IMR-90 (cell line): ENCODE measurements at regions not wholly inside any gene's neighbourhood (a gene's known extent, or its start where the extent isn't known, plus 50 kb on each side); places are given as distances from the start of the nearest gene placed in this dataset.

ENCODE experiments used
- ATAC-seq: fragments of 200-7000 bp; cut with Tn5 transposase; 2 replicates; pipeline ENCODE4 v1.9.1; 2020; ENCODE audit warnings: low read depth, mild to moderate bottlenecking, moderate library complexity
- BruUV-seq: library from RNA; stranded (reverse); fragments of 400-500 nt; replicated peaks from 2 replicates; lab custom pipeline; 2021; lab: Mats Ljungman, UMichigan
- CTCF ChIA-PET: fragments of 300-600 bp; formaldehyde crosslinking; extraction: SDS; loops from one replicate; lab custom pipeline; 2021; ENCODE audit warnings: antibody characterized with exemption; lab: Yijun Ruan, JAX
- POLR2A ChIA-PET: fragments of 300-600 bp; sonication (Branson Sonifier 250); formaldehyde crosslinking; loops from one replicate; lab custom pipeline; 2022; ENCODE audit warnings: antibody characterized with exemption; ENCODE audit not compliant: unreplicated experiment; lab: Charles Lee
- DNase-seq: peaks from one replicate; pipeline ENCODE4 v3.0.0; 2013
- H2AFZ ChIP-seq: replicated peaks from 2 replicates; pipeline ENCODE3; 2013; ENCODE audit warnings: low read length, mild to moderate bottlenecking; ENCODE audit not compliant: poor library complexity
- H2AK5ac ChIP-seq: 2 replicates; pipeline ENCODE4 v1.6.1; 2013; ENCODE audit warnings: low read depth, low read length, inconsistent platforms
- H2AK9ac ChIP-seq: replicated peaks from 2 replicates; pipeline ENCODE3; 2013; ENCODE audit warnings: mild to moderate bottlenecking, low read depth, low read length, moderate library complexity; ENCODE audit not compliant: poor library complexity
- H2BK120ac ChIP-seq: 2 replicates; pipeline ENCODE4 v1.6.1; 2013; ENCODE audit warnings: low read depth, low read length, inconsistent platforms
- H2BK15ac ChIP-seq: 3 replicates; pipeline ENCODE4 v1.6.1; 2013; ENCODE audit warnings: low read depth, low read length, inconsistent platforms
- H2BK20ac ChIP-seq: 2 replicates; pipeline ENCODE4 v1.6.1; 2013; ENCODE audit warnings: low read depth, mild to moderate bottlenecking, inconsistent platforms, low read length, moderate library complexity
- H2BK5ac ChIP-seq: 2 replicates; pipeline ENCODE4 v1.6.1; 2013; ENCODE audit warnings: mild to moderate bottlenecking, low read depth, low read length, inconsistent platforms; ENCODE audit not compliant: poor library complexity, severe bottlenecking
- H3K14ac ChIP-seq: replicated peaks from 2 replicates; pipeline ENCODE4 v1.6.1; 2013; ENCODE audit warnings: low read depth, low read length, inconsistent platforms
- H3K18ac ChIP-seq: 2 replicates; pipeline ENCODE4 v1.6.1; 2013; ENCODE audit warnings: low read depth, low read length, control low read depth
- H3K23ac ChIP-seq: 2 replicates; pipeline ENCODE4 v1.6.1; 2013; ENCODE audit warnings: low read depth, low read length, inconsistent platforms
- H3K27ac ChIP-seq: 2 replicates; pipeline ENCODE4 v1.5.1; 2013; ENCODE audit warnings: mild to moderate bottlenecking, control low read depth, low read length; ENCODE audit not compliant: insufficient read depth
- H3K27me3 ChIP-seq: 2 replicates; pipeline ENCODE4 v1.6.1; 2013; ENCODE audit warnings: low read length; ENCODE audit not compliant: control insufficient read depth, insufficient read depth
- H3K36me3 ChIP-seq: 2 replicates; pipeline ENCODE4 v1.6.1; 2013; ENCODE audit warnings: low read length, mixed read lengths; ENCODE audit not compliant: control insufficient read depth, insufficient read depth
- H3K4ac ChIP-seq: 2 replicates; pipeline ENCODE4 v1.6.1; 2013; ENCODE audit warnings: low read depth, low read length, inconsistent platforms
- H3K4me1 ChIP-seq: 2 replicates; pipeline ENCODE4 v1.6.1; 2013; ENCODE audit warnings: low read length, mixed read lengths; ENCODE audit not compliant: control insufficient read depth, insufficient read depth
- H3K4me2 ChIP-seq: 2 replicates; pipeline ENCODE4 v1.6.1; 2013; ENCODE audit warnings: low read depth, mild to moderate bottlenecking, control low read depth, low read length, moderate library complexity
- H3K4me3 ChIP-seq: 2 replicates; pipeline ENCODE4 v1.5.1; 2013; ENCODE audit warnings: low read depth, mild to moderate bottlenecking, control low read depth, low read length, moderate library complexity; ENCODE audit not compliant: insufficient read depth
- H3K56ac ChIP-seq: 2 replicates; pipeline ENCODE4 v1.6.1; 2013; ENCODE audit warnings: low read length, inconsistent platforms; ENCODE audit not compliant: insufficient read depth; ENCODE audit errors: extremely low read depth
- H3K79me1 ChIP-seq, 2 experiments: 2 replicates each; pipeline ENCODE4 v1.6.1; 2013; ENCODE audit warnings: low read length in 2 of 2, inconsistent platforms in 1 of 2, low read depth in 1 of 2
- H3K9ac ChIP-seq: 2 replicates; pipeline ENCODE4 v1.6.1; 2013; ENCODE audit warnings: low read depth, low read length, control low read depth
- H3K9me1 ChIP-seq: 2 replicates; pipeline ENCODE4 v1.6.1; 2013; ENCODE audit warnings: low read length, inconsistent platforms; ENCODE audit not compliant: insufficient read depth
- H3K9me3 ChIP-seq: 2 replicates; pipeline ENCODE4 v1.6.1; 2013; ENCODE audit warnings: low read length; ENCODE audit not compliant: control insufficient read depth, insufficient read depth
- H4K20me1 ChIP-seq: 2 replicates; pipeline ENCODE4 v1.6.1; 2013; ENCODE audit warnings: low read length, inconsistent platforms; ENCODE audit not compliant: insufficient read depth
- H4K5ac ChIP-seq: 2 replicates; pipeline ENCODE4 v1.6.1; 2013; ENCODE audit warnings: mild to moderate bottlenecking, low read depth, low read length, control low read depth
- H4K8ac ChIP-seq, 2 experiments: 2 replicates each; pipeline ENCODE4 v1.6.1; 2013; ENCODE audit warnings: low read depth in 2 of 2, low read length in 2 of 2, control low read depth in 1 of 2, inconsistent platforms in 1 of 2
- H4K91ac ChIP-seq: 2 replicates; pipeline ENCODE4 v1.6.1; 2013; ENCODE audit warnings: low read depth, low read length, inconsistent platforms; ENCODE audit not compliant: insufficient read depth
- BHLHE40 ChIP-seq: fragments of 150-350 bp; IDR thresholded peaks from 2 replicates; pipeline ENCODE4 v1.6.1; 2016; ENCODE audit warnings: mild to moderate bottlenecking, low read depth, low read length
- CEBPB ChIP-seq: IDR thresholded peaks from 2 replicates; pipeline ENCODE4 v1.6.1; 2012; ENCODE audit warnings: low read depth, low read length, improper control_type of control experiment
- POLR2A ChIP-seq: IDR thresholded peaks from 2 replicates; pipeline ENCODE4 v1.6.1; 2012; ENCODE audit warnings: mild to moderate bottlenecking, low read depth, low read length
- RFX5 ChIP-seq: IDR thresholded peaks from 2 replicates; pipeline ENCODE4 v1.8.0; 2012; ENCODE audit warnings: low read depth, mild to moderate bottlenecking, low read length, moderate library complexity
- SMC3 ChIP-seq: fragments of 150-350 bp; IDR thresholded peaks from 2 replicates; pipeline ENCODE4 v1.6.1; 2016; ENCODE audit warnings: low read depth, mild to moderate bottlenecking, antibody characterized with exemption, low read length, moderate library complexity
- USF2 ChIP-seq: fragments of 150-350 bp; IDR thresholded peaks from 2 replicates; pipeline ENCODE4 v1.6.1; 2017; ENCODE audit warnings: mild to moderate bottlenecking, antibody characterized with exemption, low read length, low read depth
- WGBS, 2 experiments: methylation state at CpG; one replicate each; pipeline versions ENCODE4 v1.1.5 to v1.1.7; 2013; ENCODE audit warnings: missing lambda C conversion rate in 2 of 2; ENCODE audit not compliant: insufficient read length in 1 of 2; ENCODE audit errors: extremely low coverage in 2 of 2; 5-methylcytosine and 5-hydroxymethylcytosine counted together
- dilution Hi-C: fragments of 300-500 bp; cut with HindIII; formaldehyde crosslinking; loops from one replicate; pipeline ENCODE4 v1.14.3; 2018; ENCODE audit warnings: low sequenced_read_pairs; ENCODE audit not compliant: unreplicated experiment
- in situ Hi-C: fragments of 300-500 bp; cut with MboI; formaldehyde crosslinking; loops from 3 replicates; pipeline ENCODE4 v1.14.3; 2019; ENCODE audit warnings: low sequenced_read_pairs, inconsistent platforms, mixed read lengths
- intact Hi-C: fragments of 100-400 bp; cut with micrococcal nuclease; formaldehyde crosslinking; loops from 2 replicates; pipeline ENCODE4 v1.10.0; 2022

DNA sequence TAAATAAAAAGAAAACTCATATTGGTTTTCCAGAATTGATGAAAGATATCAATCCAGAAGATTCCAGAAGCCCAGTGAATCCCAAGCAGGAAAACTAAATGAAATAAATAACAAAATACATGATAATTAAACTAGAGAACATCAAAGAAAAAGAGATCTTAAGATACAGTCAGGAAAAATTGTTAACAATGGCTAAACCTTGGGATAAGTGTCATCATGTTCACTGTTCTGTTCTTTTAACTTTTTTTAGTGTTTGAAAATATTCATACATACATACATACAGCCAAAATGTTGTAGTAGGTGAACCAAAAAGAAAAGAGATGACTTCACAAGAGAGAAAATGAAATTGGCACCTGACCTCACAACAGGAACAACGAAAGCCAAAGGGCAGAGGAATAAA is 72.2 kb upstream of the MYCN start:
- in situ Hi-C loops (no loop called here), dilution Hi-C loops (no loop called here), intact Hi-C loops (no loop called here)
- Histone ChIP-seq H3K27me3 (no peaks in the 10 kb centered on the region), H3K4ac (no peak overlapping the region), H2BK120ac (no peak overlapping the region), H3K4me1 (no peaks in the 10 kb centered on the region), H3K4me2 (no peak overlapping the region), H3K36me3 (no peaks in the 10 kb centered on the region), H3K79me1 (no peaks in the 10 kb centered on the region), H2AK5ac (no peak overlapping the region), H3K4me3 (no peak overlapping the region), H4K91ac (no peak overlapping the region), H4K20me1 (no peaks in the 10 kb centered on the region), H3K27ac (no peak overlapping the region), H4K5ac (no peak overlapping the region), H2BK20ac (no peak overlapping the region), H2AK9ac (no peak overlapping the region), H3K23ac (no peak overlapping the region), H2BK5ac (no peak overlapping the region), H3K18ac (no peak overlapping the region), H2AFZ (no peak overlapping the region), H4K8ac (no peak overlapping the region), H2BK15ac (no peak overlapping the region), H3K56ac (no peak overlapping the region), H3K9ac (no peak overlapping the region), H3K9me1 (no peaks in the 10 kb centered on the region), H3K9me3 (peaks cover 10% of the 10 kb centered on the region; the same call in 1 of the 2 replicates), H3K14ac (no peak overlapping the region)
- no peak for TF ChIP-seq POLR2A
- no peak for TF ChIP-seq SMC3
- no peak for TF ChIP-seq BHLHE40
- no peak for TF ChIP-seq CEBPB
- no peak for TF ChIP-seq RFX5
- no peak for TF ChIP-seq USF2
- DNase-seq, result no peak
- POLR2A ChIA-PET, result no interaction called here
- CTCF ChIA-PET, result no interaction called here
- no TSS peak for BruUV-seq
- WGBS, 2 experiments, result no CpG with 5 or more reads among the region's 1 CpG
- ATAC-seq, result no peak
